ENCODE measurements at regions not wholly inside any gene's neighbourhood (a gene's known extent, or its start where the extent isn't known, plus 50 kb on each side); places are given as distances from the start of the nearest gene placed in this dataset.
"Not testable (repeated sequence)": the region's sequence is repeated elsewhere in the genome, so short reads cannot be mapped to it uniquely, and the experiment has no call there.

GRCh38 chr1:47491341-47491753, 53.5 kb downstream of the FOXD2 start:
- no peaks in the 10 kb centered on the region for H3K9me3 ChIP-seq (ENCODE audit: control insufficient read depth, insufficient read depth, low read length)
- peaks cover 49% of the 10 kb centered on the region for H3K27me3 ChIP-seq (ENCODE audit: control insufficient read depth, insufficient read depth, low read length)
- H3K36me3 ChIP-seq (ENCODE audit: control insufficient read depth, insufficient read depth, low read length) = no peaks in the 10 kb centered on the region
- H3K4me3 ChIP-seq (ENCODE audit: low read depth, low read length) = no peak overlapping the region
- peaks cover 13% of the 10 kb centered on the region for H3K4me1 ChIP-seq (ENCODE audit: control insufficient read depth, insufficient read depth, low read length)
- H3K9ac ChIP-seq (ENCODE audit: low read depth, low read length) = no peak overlapping the region
- H3K27ac ChIP-seq (ENCODE audit: low read depth, low read length) = no peak overlapping the region

- H3K27ac ChIP-seq (ENCODE audit: low read depth, low read length) = no peak overlapping the region
- H3K4me3 ChIP-seq (ENCODE audit: low read depth, low read length) = 0 out of 2 replicates have a peak overlapping the region, but pooled peaks have one; percentile 11
- peaks cover 48% of the 10 kb centered on the region for H3K27me3 ChIP-seq (ENCODE audit: control insufficient read depth, insufficient read depth, low read length)
- H3K36me3 ChIP-seq (ENCODE audit: control insufficient read depth, insufficient read depth, low read length) = no peaks in the 10 kb centered on the region
- H3K4me1 ChIP-seq (ENCODE audit: control insufficient read depth, insufficient read depth, low read length) = peaks cover 13% of the 10 kb centered on the region
- H3K9me3 ChIP-seq (ENCODE audit: control insufficient read depth, insufficient read depth, low read length) = no peaks in the 10 kb centered on the region
- H3K9ac ChIP-seq (ENCODE audit: low read depth, low read length) = no peak overlapping the region
These were observed 57.4 kb downstream of the FOXD2 start for GRCh38 chr1:47495176-47495713.

- H3K36me3 ChIP-seq (ENCODE audit: control insufficient read depth, insufficient read depth, low read length) = no peaks in the 10 kb centered on the region
- H3K27me3 ChIP-seq (ENCODE audit: control insufficient read depth, insufficient read depth, low read length) = peaks cover 59% of the 10 kb centered on the region
- H3K9me3 ChIP-seq (ENCODE audit: control insufficient read depth, insufficient read depth, low read length) = no peaks in the 10 kb centered on the region
- H3K4me1 ChIP-seq (ENCODE audit: control insufficient read depth, insufficient read depth, low read length) = peaks cover 13% of the 10 kb centered on the region
- no peak overlapping the region for H3K4me3 ChIP-seq (ENCODE audit: low read depth, low read length)
- no peak overlapping the region for H3K27ac ChIP-seq (ENCODE audit: low read depth, low read length)
- H3K9ac ChIP-seq (ENCODE audit: low read depth, low read length) = no peak overlapping the region
These were observed 60.7 kb downstream of the FOXD2 start for GRCh38 chr1:47498551-47498950.

- Histone ChIP-seq H3K9ac (ENCODE audit: low read depth, low read length) (no peak overlapping the region), H3K36me3 (ENCODE audit: control insufficient read depth, insufficient read depth, low read length) (no peaks in the 10 kb centered on the region), H3K4me3 (ENCODE audit: low read depth, low read length) (no peak overlapping the region), H3K27ac (ENCODE audit: low read depth, low read length) (no peak overlapping the region), H3K27me3 (ENCODE audit: control insufficient read depth, insufficient read depth, low read length) (peaks cover 45% of the 10 kb centered on the region), H3K9me3 (ENCODE audit: control insufficient read depth, insufficient read depth, low read length) (no peaks in the 10 kb centered on the region), H3K4me1 (ENCODE audit: control insufficient read depth, insufficient read depth, low read length) (no peaks in the 10 kb centered on the region)
These were observed 63.2 kb downstream of the FOXD2 start for GRCh38 chr1:47501069-47501468.

- H3K36me3 ChIP-seq (ENCODE audit: control insufficient read depth, insufficient read depth, low read length) = no peaks in the 10 kb centered on the region
These were observed 65.0 kb downstream of the FOXD2 start for GRCh38 chr1:47502746-47503370.

GRCh38 chr1:47504840-47505239, 67.0 kb downstream of the FOXD2 start:
- not testable (repeated sequence) for H3K4me1 ChIP-seq (ENCODE audit: control insufficient read depth, insufficient read depth, low read length); H3K36me3 ChIP-seq (ENCODE audit: control insufficient read depth, insufficient read depth, low read length); H3K9me3 ChIP-seq (ENCODE audit: control insufficient read depth, insufficient read depth, low read length); H3K4me3 ChIP-seq (ENCODE audit: low read depth, low read length); H3K9ac ChIP-seq (ENCODE audit: low read depth, low read length); H3K27ac ChIP-seq (ENCODE audit: low read depth, low read length)
- peaks cover 71% of the 10 kb centered on the region for H3K27me3 ChIP-seq (ENCODE audit: control insufficient read depth, insufficient read depth, low read length)

More at GRCh38 chr1:47502746-47503370, 65.0 kb downstream of the FOXD2 start:
- Histone ChIP-seq H3K4me3 (ENCODE audit: low read depth, low read length) (no peak overlapping the region), H3K27ac (ENCODE audit: low read depth, low read length) (no peak overlapping the region), H3K27me3 (ENCODE audit: control insufficient read depth, insufficient read depth, low read length) (peaks cover 51% of the 10 kb centered on the region), H3K9ac (ENCODE audit: low read depth, low read length) (no peak overlapping the region), H3K9me3 (ENCODE audit: control insufficient read depth, insufficient read depth, low read length) (no peaks in the 10 kb centered on the region), H3K4me1 (ENCODE audit: control insufficient read depth, insufficient read depth, low read length) (no peaks in the 10 kb centered on the region)

GRCh38 chr1:47505267-47505666, 67.4 kb downstream of the FOXD2 start:
- no peak overlapping the region for H3K27ac ChIP-seq (ENCODE audit: low read depth, low read length)
- no peak overlapping the region for H3K9ac ChIP-seq (ENCODE audit: low read depth, low read length)
- H3K36me3 ChIP-seq (ENCODE audit: control insufficient read depth, insufficient read depth, low read length) = no peaks in the 10 kb centered on the region
- no peaks in the 10 kb centered on the region for H3K9me3 ChIP-seq (ENCODE audit: control insufficient read depth, insufficient read depth, low read length)
- peaks cover 2% of the 10 kb centered on the region; the same call in 1 of the 2 replicates for H3K4me1 ChIP-seq (ENCODE audit: control insufficient read depth, insufficient read depth, low read length)
- H3K4me3 ChIP-seq (ENCODE audit: low read depth, low read length) = no peak overlapping the region
- peaks cover 74% of the 10 kb centered on the region for H3K27me3 ChIP-seq (ENCODE audit: control insufficient read depth, insufficient read depth, low read length)

GRCh38 chr1:47506053-47506452, 68.2 kb downstream of the FOXD2 start:
- Histone ChIP-seq H3K9ac (ENCODE audit: low read depth, low read length) (no peak overlapping the region), H3K4me3 (ENCODE audit: low read depth, low read length) (no peak overlapping the region), H3K36me3 (ENCODE audit: control insufficient read depth, insufficient read depth, low read length) (no peaks in the 10 kb centered on the region), H3K4me1 (ENCODE audit: control insufficient read depth, insufficient read depth, low read length) (peaks cover 2% of the 10 kb centered on the region; the same call in 1 of the 2 replicates), H3K27me3 (ENCODE audit: control insufficient read depth, insufficient read depth, low read length) (peaks cover 74% of the 10 kb centered on the region), H3K9me3 (ENCODE audit: control insufficient read depth, insufficient read depth, low read length) (no peaks in the 10 kb centered on the region), H3K27ac (ENCODE audit: low read depth, low read length) (no peak overlapping the region)

- Histone ChIP-seq H3K27me3 (ENCODE audit: control insufficient read depth, insufficient read depth, low read length) (peaks cover 75% of the 10 kb centered on the region), H3K9me3 (ENCODE audit: control insufficient read depth, insufficient read depth, low read length) (no peaks in the 10 kb centered on the region), H3K27ac (ENCODE audit: low read depth, low read length) (no peak overlapping the region), H3K4me3 (ENCODE audit: low read depth, low read length) (no peak overlapping the region), H3K36me3 (ENCODE audit: control insufficient read depth, insufficient read depth, low read length) (no peaks in the 10 kb centered on the region), H3K4me1 (ENCODE audit: control insufficient read depth, insufficient read depth, low read length) (peaks cover 2% of the 10 kb centered on the region; the same call in 1 of the 2 replicates), H3K9ac (ENCODE audit: low read depth, low read length) (no peak overlapping the region)
These were observed 69.3 kb downstream of the FOXD2 start for GRCh38 chr1:47507144-47507543.

- Histone ChIP-seq H3K36me3 (ENCODE audit: control insufficient read depth, insufficient read depth, low read length) (no peaks in the 10 kb centered on the region), H3K27ac (ENCODE audit: low read depth, low read length) (no peak overlapping the region), H3K9ac (ENCODE audit: low read depth, low read length) (no peak overlapping the region), H3K27me3 (ENCODE audit: control insufficient read depth, insufficient read depth, low read length) (peaks cover 82% of the 10 kb centered on the region), H3K9me3 (ENCODE audit: control insufficient read depth, insufficient read depth, low read length) (no peaks in the 10 kb centered on the region), H3K4me3 (ENCODE audit: low read depth, low read length) (peak overlapping the region; percentile 58), H3K4me1 (ENCODE audit: control insufficient read depth, insufficient read depth, low read length) (peaks cover 2% of the 10 kb centered on the region; the same call in 1 of the 2 replicates)
These were observed 70.2 kb downstream of the FOXD2 start for GRCh38 chr1:47507881-47508701.

All from HUES48 (cell line).